Caco-2 (cell line): ENCODE measurements at regions not wholly inside any gene's neighbourhood (a gene's known extent, or its start where the extent isn't known, plus 50 kb on each side); places are given as distances from the start of the nearest gene placed in this dataset.

Source experiments
- BruUV-seq: library from RNA; stranded (reverse); fragments of 400-500 nt; replicated peaks from 2 replicates; lab custom pipeline; 2021; lab: Mats Ljungman, UMichigan
- CTCF ChIA-PET: fragments of 300-600 bp; sonication (Branson Sonifier 250); formaldehyde crosslinking; loops from one replicate; lab custom pipeline; 2022; ENCODE audit warnings: antibody characterized with exemption; lab: Charles Lee
- POLR2A ChIA-PET: fragments of 300-600 bp; sonication (Branson Sonifier 250); formaldehyde crosslinking; loops from one replicate; lab custom pipeline; 2022; ENCODE audit warnings: antibody characterized with exemption; lab: Charles Lee
- DNase-seq, 2 experiments: peaks; one replicate each; pipeline versions ENCODE4 v3.0.0 to v3.0.0-alpha.2; 2020 to 2022
- H3K27me3 ChIP-seq: replicated peaks from 2 replicates; pipeline ENCODE4 v1.6.0; 2011; ENCODE audit warnings: low read length; ENCODE audit not compliant: control insufficient read depth, insufficient read depth
- H3K36me3 ChIP-seq: 2 replicates; pipeline ENCODE4 v1.5.1; 2011; ENCODE audit warnings: low read length; ENCODE audit not compliant: control insufficient read depth, insufficient read depth
- H3K4me1 ChIP-seq: fragments of 250-450 bp; sonication (Bioruptor Pico); 2 replicates; pipeline ENCODE4 v1.5.1; 2020; ENCODE audit warnings: mild to moderate bottlenecking
- H3K4me3 ChIP-seq: 2 replicates; pipeline ENCODE4 v1.5.1; 2011; ENCODE audit warnings: low read depth, mild to moderate bottlenecking, control low read depth, low read length
- H3K9me3 ChIP-seq: fragments of 250-450 bp; sonication (Bioruptor Pico); 2 replicates; pipeline ENCODE4 v1.5.1; 2020; ENCODE audit warnings: mild to moderate bottlenecking, moderate library complexity
- H3K27ac Mint-ChIP-seq: one replicate; pipeline ENCODE4 v1.8.0; 2022; ENCODE audit warnings: mixed read lengths; ENCODE audit not compliant: unreplicated experiment
- H3K27me3 Mint-ChIP-seq: one replicate; pipeline ENCODE4 v1.8.0; 2022; ENCODE audit warnings: mixed read lengths; ENCODE audit not compliant: insufficient read depth, unreplicated experiment
- H3K36me3 Mint-ChIP-seq: one replicate; pipeline ENCODE4 v1.8.0; 2022; ENCODE audit warnings: mild to moderate bottlenecking, mixed read lengths; ENCODE audit not compliant: insufficient read depth, unreplicated experiment
- H3K4me1 Mint-ChIP-seq: one replicate; pipeline ENCODE4 v1.8.0; 2022; ENCODE audit warnings: low read depth, mixed read lengths; ENCODE audit not compliant: unreplicated experiment
- H3K4me3 Mint-ChIP-seq: one replicate; pipeline ENCODE4 v1.8.0; 2022; ENCODE audit warnings: mild to moderate bottlenecking, moderate library complexity, mixed read lengths; ENCODE audit not compliant: unreplicated experiment
- H3K9me3 Mint-ChIP-seq: one replicate; pipeline ENCODE4 v1.8.0; 2022; ENCODE audit warnings: mixed read lengths; ENCODE audit not compliant: unreplicated experiment
- intact Hi-C: fragments of 100-400 bp; cut with micrococcal nuclease; formaldehyde crosslinking; loops from one replicate; pipeline ENCODE4 v1.10.0; 2022; ENCODE audit not compliant: unreplicated experiment
- TF ChIP-seq, protein P1 (sequence below), 2 experiments: fragments of 200-600 bp in 1 of 2; IDR thresholded peaks; 1 replicate in 1 of 2; 2 replicates in 1 of 2; pipeline versions ENCODE4 v1.5.1 to v1.8.0; 2011 to 2022; ENCODE audit warnings: antibody characterized with exemption in 1 of 2, control low read depth in 1 of 2, inconsistent platforms in 1 of 2, low read depth in 1 of 2, low read length in 1 of 2, mild to moderate bottlenecking in 1 of 2, moderate library complexity in 1 of 2; ENCODE audit not compliant: insufficient read depth in 1 of 2, severe bottlenecking in 1 of 2, unreplicated experiment in 1 of 2

- TF ChIP-seq, protein P1, sequence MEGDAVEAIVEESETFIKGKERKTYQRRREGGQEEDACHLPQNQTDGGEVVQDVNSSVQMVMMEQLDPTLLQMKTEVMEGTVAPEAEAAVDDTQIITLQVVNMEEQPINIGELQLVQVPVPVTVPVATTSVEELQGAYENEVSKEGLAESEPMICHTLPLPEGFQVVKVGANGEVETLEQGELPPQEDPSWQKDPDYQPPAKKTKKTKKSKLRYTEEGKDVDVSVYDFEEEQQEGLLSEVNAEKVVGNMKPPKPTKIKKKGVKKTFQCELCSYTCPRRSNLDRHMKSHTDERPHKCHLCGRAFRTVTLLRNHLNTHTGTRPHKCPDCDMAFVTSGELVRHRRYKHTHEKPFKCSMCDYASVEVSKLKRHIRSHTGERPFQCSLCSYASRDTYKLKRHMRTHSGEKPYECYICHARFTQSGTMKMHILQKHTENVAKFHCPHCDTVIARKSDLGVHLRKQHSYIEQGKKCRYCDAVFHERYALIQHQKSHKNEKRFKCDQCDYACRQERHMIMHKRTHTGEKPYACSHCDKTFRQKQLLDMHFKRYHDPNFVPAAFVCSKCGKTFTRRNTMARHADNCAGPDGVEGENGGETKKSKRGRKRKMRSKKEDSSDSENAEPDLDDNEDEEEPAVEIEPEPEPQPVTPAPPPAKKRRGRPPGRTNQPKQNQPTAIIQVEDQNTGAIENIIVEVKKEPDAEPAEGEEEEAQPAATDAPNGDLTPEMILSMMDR (IDR thresholded peaks at IDR 0.05; ENCODE audit: insufficient read depth in 1 of 2, low read depth in 1 of 2, low read length in 1 of 2, severe bottlenecking in 1 of 2, unreplicated experiment in 1 of 2), result no peak
Observed at GRCh38 chr6:167540796-167541195, 215.9 kb downstream of the TTLL2 start.

DNA sequence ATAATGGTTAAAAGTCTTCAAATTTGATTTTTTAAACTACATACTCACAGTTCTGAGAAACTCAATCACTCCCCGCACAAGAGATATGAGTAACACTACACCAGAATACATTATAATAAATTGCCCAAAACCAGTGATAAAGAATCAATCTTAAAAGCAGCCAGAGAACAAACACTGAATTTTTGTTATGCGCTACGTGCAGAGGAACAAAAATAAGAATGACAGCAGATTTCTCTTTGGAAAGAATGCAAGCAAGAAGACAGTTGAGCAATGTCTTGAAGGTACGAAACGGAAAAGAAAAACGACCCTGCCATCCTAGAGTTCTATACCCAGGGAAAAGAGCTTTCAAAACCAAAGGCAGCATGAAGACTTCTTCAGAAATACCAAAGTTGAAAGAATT is 216.7 kb downstream of the TTLL2 start:
- TF ChIP-seq, protein P1 (IDR thresholded peaks at IDR 0.05; ENCODE audit: insufficient read depth in 1 of 2, low read depth in 1 of 2, low read length in 1 of 2, severe bottlenecking in 1 of 2, unreplicated experiment in 1 of 2), result no peak
- peaks cover 4% of the 10 kb centered on the region for H3K9me3 ChIP-seq
- Mint-ChIP-seq H3K27me3 (no peaks in the 10 kb centered on the region), H3K4me1 (no peaks in the 10 kb centered on the region), H3K4me3 (no peak overlapping the region), H3K36me3 (no peaks in the 10 kb centered on the region), H3K9me3 (peaks cover 26% of the 10 kb centered on the region), H3K27ac (no peak overlapping the region)
- DNase-seq, result no peak
- intact Hi-C loops, result no loop called here
- BruUV-seq, result no TSS peak
- ChIA-PET POLR2A (no interaction called here), CTCF (no interaction called here)
- H3K4me1 ChIP-seq, result no peaks in the 10 kb centered on the region
- no peaks in the 10 kb centered on the region for H3K36me3 ChIP-seq
- H3K4me3 ChIP-seq, result no peak overlapping the region
- H3K27me3 ChIP-seq, result no peaks in the 10 kb centered on the region

More at GRCh38 chr6:167540796-167541195, 215.9 kb downstream of the TTLL2 start:
- no peak for DNase-seq
- no peaks in the 10 kb centered on the region for H3K36me3 Mint-ChIP-seq
- ChIA-PET POLR2A (no interaction called here), CTCF (no interaction called here)
- no peak overlapping the region for H3K4me3 ChIP-seq
- H3K27me3 Mint-ChIP-seq, result no peaks in the 10 kb centered on the region
- H3K4me1 Mint-ChIP-seq, result no peaks in the 10 kb centered on the region
- no TSS peak for BruUV-seq
- H3K36me3 ChIP-seq, result no peaks in the 10 kb centered on the region
- peaks cover 4% of the 10 kb centered on the region for H3K9me3 ChIP-seq
- H3K27me3 ChIP-seq, result no peaks in the 10 kb centered on the region
- H3K27ac Mint-ChIP-seq, result no peak overlapping the region
- intact Hi-C loops, result no loop called here
- no peaks in the 10 kb centered on the region for H3K4me1 ChIP-seq
- H3K4me3 Mint-ChIP-seq, result no peak overlapping the region
- H3K9me3 Mint-ChIP-seq, result peaks cover 26% of the 10 kb centered on the region

- intact Hi-C loops, result no loop called here
- Histone ChIP-seq H3K4me1 (no peaks in the 10 kb centered on the region), H3K9me3 (peaks cover 4% of the 10 kb centered on the region), H3K36me3 (no peaks in the 10 kb centered on the region), H3K27me3 (no peaks in the 10 kb centered on the region), H3K4me3 (no peak overlapping the region)
- no peaks in the 10 kb centered on the region for H3K36me3 Mint-ChIP-seq
- DNase-seq, result no peak
- H3K9me3 Mint-ChIP-seq, result peaks cover 26% of the 10 kb centered on the region
- ChIA-PET POLR2A (no interaction called here), CTCF (no interaction called here)
- H3K4me1 Mint-ChIP-seq, result no peaks in the 10 kb centered on the region
- TF ChIP-seq, protein P1 (IDR thresholded peaks at IDR 0.05; ENCODE audit: insufficient read depth in 1 of 2, low read depth in 1 of 2, low read length in 1 of 2, severe bottlenecking in 1 of 2, unreplicated experiment in 1 of 2), result no peak
- H3K4me3 Mint-ChIP-seq, result no peak overlapping the region
- H3K27ac Mint-ChIP-seq, result no peak overlapping the region
- no peaks in the 10 kb centered on the region for H3K27me3 Mint-ChIP-seq
- BruUV-seq, result no TSS peak
Observed at GRCh38 chr6:167543602-167544497, 219.0 kb downstream of the TTLL2 start.
